Activated CD8-positive, alpha-beta memory T cell treated with anti-CD3 and anti-CD28 coated beads for 24 hours (primary cell): ENCODE measurements at regions not wholly inside any gene's neighbourhood (a gene's known extent, or its start where the extent isn't known, plus 50 kb on each side); places are given as distances from the start of the nearest gene placed in this dataset.
"Not testable (repeated sequence)": the region's sequence is repeated elsewhere in the genome, so short reads cannot be mapped to it uniquely, and the experiment has no call there.

Experiments used
- DNase-seq: peaks from one replicate; pipeline ENCODE4 v3.0.0-alpha.2; 2020

DNA sequence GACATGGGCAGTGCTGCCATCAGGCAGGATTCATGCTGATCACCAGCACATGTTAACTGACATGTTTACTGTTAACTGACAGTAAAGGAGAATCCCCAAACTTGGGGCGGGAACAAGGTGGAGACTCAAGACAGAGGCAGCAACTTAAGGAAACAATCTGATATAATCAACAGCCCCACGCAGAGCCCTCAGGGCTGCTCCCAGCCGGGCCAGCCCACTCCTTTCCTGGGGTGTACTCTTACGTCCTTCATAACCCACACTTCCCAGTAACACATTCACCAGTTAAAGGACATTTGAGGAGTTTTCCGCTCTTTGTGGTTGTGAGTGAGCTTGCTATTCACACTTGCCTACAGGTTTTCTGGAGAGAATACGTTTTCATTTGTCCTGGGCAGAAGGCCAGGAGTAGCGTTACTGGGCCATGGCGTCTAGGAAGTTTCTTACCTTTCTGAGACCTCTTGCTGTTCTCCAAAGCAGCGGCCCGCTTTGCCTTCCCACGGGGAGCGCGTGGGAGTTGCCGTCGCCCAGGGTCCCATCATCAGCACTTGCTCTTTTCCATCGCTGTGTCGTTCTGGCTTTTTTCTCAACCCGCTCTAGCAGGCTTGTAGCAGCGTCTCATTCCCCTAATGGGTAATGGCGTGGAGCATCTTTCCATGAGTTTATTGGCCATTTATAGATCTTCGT, 56.4 kb downstream of the FOXF2 start:
- no peak for DNase-seq

DNA sequence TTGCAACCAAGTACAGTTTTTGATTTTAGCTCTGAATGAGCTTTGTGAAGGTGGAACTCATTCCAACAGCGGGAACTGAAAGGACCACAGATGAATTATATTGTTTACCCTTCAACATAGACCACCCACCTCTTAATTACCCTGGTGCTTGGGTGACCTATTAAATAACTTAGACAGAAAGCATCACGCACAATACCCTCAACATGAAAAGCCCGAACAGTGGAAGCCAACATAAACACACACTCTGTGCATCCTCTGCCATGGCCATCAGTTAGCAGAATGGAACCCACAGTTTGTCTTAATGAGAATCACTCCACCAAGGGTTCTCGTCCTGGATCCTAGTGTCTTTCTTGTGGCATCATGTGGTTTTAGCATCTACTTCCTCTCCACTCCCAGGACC, 60.5 kb downstream of the FOXF2 start:
- DNase-seq = no peak

DNA sequence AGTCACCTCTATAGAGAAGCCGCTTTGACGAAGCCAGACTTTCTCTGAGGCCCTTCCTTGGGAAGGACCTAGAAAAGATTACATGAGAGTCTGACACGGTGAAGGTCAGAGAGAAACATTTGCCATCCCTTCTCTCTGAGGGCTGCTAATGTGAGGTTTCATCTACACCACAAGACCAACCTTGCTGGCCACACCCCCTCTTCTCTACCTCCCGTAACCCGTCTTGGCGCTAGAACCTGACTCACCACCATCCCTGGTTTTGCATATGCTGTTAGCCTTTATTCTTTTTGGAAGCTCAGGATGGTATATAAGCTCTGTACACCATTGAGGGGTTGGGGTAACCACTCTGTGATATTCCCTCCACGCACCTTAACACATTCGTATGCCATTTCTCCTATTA, 63.6 kb downstream of the FOXF2 start:
- DNase-seq = no peak

GRCh38 chr6:1456816-1457215, 67.4 kb downstream of the FOXF2 start:
- not testable (repeated sequence) for DNase-seq

- no peak for DNase-seq
Measured at GRCh38 chr6:1461207-1461606, 71.8 kb downstream of the FOXF2 start.

DNA sequence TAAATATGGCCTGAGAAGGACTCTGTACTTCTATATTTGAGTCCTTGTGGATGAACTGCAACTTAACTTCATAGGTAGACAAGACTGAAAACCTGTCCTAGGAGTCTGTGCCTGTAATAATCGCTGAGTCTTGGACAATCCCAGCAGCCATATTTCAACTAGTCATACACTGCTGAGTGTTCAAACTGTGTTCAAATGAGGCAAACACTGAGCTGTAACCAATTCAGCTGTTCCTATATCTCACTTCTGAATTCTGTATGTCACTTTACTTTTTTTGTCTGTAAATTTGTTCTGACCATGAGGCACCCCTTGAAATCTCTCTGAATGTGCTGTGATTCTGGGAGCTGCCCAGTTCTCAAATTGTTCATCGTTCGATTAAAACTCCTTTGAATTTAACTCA, 72.4 kb downstream of the FOXF2 start:
- no peak for DNase-seq

DNA sequence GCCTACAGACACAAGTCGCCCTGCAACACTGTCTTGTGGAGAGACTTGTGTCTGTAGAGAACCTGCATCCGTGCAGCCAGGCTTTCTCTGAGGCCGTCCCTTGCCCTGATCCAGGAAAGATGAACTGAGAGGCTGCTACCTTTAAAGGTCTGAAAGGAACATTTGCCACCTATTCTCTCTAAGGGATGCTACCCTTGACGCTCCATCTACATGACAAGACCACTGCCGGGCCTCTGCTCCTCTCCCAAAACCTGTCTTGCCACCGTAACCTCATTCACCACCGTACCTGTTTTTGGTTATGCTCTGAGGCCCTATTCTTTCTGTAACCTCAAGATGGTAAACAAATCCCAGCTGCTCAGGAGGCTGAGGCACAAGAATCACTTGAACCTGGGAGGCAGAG, 73.9 kb downstream of the FOXF2 start:
- DNase-seq = no peak

- no peak for DNase-seq
Measured at GRCh38 chr6:1463751-1464426, 74.5 kb downstream of the FOXF2 start.

DNA sequence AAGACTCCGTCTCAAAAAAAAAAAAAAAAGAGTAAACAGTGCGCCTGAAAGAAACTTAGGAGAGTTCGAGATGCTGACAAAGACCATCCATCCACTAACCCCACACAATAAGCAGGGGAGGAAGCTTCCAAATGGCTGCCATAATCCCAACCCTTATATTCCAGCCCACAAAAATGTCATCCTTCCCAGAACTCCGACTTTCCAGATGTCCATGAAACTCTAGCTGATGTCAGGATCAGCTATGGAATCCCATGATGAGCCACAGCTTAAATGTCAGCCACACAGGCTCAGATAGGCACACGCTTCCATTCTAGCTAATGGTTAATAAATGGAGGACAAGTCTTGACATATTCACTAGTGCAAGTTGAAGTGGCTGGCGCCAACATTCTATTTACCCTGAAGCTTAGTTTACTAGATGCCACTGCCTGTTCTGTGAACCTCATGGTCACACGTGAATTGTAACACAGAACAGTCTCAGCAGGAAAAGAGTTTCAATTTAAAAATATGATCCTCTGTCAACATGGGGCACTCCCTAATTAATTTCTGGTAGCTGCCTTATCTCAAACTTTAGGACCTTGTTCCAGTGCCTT, 75.5 kb downstream of the FOXF2 start:
- no peak for DNase-seq

DNA sequence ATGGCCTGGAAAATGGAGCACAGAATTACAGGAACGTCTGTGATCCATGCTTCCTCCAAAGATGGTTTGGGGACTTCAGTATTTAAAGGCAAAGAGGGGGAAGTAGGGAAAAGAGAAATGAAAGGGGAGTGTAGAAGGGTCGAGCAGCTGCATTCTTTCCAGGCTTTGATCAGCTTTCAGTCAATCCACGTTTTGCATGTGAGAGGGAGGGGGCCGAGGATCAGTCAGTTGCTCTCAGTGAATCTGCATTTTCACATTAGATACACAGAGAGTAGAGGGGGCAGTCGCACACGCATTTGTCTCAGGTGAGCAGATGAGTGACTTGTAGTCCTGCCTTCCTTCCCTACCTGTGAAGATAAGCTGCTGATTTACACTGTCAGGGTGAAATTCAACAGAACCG, 78.8 kb downstream of the FOXF2 start:
- no peak for DNase-seq

DNA sequence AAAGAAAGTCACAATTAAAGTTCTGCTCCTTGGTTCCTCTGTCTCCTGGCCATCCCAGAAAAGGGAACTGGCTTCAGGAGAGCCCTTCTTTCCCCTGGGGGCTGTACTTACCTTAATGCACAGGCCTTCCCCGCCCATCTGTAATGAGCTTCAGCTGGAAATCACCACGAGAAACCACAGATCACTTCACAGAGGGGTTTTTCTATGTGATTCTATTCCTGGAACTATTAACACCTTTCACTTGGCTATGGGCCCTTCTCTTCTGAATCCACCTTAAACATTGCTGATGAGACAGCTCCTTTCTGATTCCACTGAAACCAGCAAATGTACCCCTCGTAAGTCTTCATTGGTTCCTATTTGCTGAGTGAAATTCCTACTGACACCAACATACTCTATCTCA, 80.7 kb downstream of the FOXF2 start:
- DNase-seq = no peak

- DNase-seq = no peak
Measured at GRCh38 chr6:1472643-1473042, 83.3 kb downstream of the FOXF2 start.

DNA sequence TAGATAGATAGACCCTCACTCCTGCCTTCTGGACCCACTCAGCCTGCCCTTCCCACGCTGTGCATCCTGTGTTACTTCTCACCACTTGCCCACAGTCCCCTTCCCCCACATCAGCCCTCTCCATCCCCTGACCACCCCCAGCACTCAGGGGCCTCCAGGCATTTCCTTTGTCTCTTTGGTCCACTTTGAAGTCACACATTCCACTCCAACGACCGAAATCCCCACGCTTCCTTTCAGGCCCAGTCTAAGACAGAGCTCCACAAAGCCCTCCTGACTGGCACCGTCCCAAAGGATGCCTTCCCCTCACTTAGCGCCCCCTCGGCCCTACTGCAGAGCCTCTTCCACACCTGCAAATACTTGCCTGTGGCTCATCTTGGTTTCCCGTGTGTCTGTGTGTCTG, 83.8 kb downstream of the FOXF2 start:
- DNase-seq = no peak

DNA sequence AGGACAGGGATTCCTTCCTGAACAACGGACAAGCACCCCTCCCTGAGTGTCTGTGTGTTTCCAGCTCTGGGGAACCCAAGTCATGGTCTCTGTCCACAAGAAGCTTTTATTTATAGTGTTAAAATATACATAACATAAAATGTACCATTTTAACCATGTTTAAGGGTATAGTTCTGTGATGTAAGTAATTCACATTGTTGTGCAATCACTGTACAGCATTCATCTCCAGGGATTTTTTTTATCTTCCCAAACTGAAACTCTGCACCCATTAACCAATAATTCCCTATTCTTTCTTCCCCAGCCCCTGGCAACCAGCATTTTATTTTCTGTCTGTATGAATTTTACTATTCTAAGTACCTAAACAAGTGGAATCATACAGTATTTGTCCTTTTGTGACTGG, 84.2 kb downstream of the FOXF2 start:
- DNase-seq = no peak

- DNase-seq = no peak
Measured at GRCh38 chr6:1474205-1474604, 84.8 kb downstream of the FOXF2 start.

DNA sequence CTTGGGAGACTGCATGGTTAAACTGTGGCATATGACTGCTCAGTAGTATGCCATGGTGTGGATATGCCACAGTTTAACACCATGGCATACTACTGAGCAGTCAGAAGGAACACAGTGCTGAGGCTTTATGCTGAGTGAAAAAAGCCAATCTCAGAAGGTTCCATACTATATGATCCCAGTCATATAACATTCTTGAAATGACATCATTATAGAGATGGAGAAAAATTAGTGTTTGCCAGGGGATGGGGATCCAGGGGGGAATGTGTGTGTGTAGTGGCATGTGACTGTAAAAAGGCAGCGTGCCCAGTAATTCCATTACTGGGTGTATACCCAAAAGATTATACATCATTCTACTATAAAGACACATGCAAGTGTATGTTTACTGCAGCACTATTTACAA, 85.8 kb downstream of the FOXF2 start:
- no peak for DNase-seq

DNA sequence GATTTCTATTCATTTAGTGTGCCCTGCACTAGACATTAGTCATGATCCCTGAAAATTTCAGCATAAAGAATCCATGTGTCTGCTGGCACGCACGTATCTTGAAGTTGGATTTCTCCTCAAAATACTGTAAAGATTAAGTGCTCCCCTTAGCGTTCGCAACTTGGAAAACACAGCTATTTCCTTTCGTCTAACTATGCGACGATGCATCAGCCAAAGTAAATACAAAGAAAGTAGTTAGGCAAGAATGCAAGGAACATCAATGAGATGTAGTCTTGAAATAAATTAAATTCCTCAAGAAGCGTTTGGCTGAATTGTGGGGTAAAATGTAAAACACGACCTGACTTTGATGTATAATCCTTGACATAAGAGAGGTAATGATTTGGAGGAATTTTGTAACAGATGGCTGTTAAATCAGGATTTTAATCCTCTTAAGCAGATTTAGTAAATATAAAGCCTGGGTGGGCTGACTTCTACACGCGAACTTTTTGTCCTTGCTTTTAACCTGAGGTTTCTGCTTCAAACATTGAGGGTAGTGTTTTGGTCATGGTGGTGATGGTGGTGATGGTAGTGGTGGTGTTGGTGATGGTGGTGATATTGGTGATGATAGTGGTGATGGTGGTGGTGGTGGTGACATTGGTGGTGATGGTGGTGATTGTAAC, 88.2 kb downstream of the FOXF2 start:
- no peak for DNase-seq

- not testable (repeated sequence) for DNase-seq
Measured at GRCh38 chr6:1478163-1478826, 88.9 kb downstream of the FOXF2 start.

GRCh38 chr6:1479095-1479494, 89.7 kb downstream of the FOXF2 start:
- no peak for DNase-seq

- DNase-seq = no peak
Measured at GRCh38 chr6:1479601-1480221, 90.3 kb downstream of the FOXF2 start.

GRCh38 chr6:1481286-1481685, 91.9 kb downstream of the FOXF2 start:
- DNase-seq = no peak

GRCh38 chr6:1482381-1483166, 93.2 kb downstream of the FOXF2 start:
- no peak for DNase-seq
